IPS-NIHi7 (cell line): ENCODE measurements at regions not wholly inside any gene's neighbourhood (a gene's known extent, or its start where the extent isn't known, plus 50 kb on each side); places are given as distances from the start of the nearest gene placed in this dataset.
A peak's percentile ranks its signal among the peaks of the same experiment; 100 is the strongest.

ENCODE experiments used
- DNase-seq: peaks from one replicate; pipeline ENCODE4 v3.0.0; 2012; ENCODE audit warnings: mixed read lengths; ENCODE audit errors: extremely low spot score

GRCh38 chr22:26998129-26998528 lies 340.7 kb downstream of the MIAT start:
- no peak for DNase-seq

- DNase-seq, result no peak
Observed at GRCh38 chr22:26998716-26999115, 341.3 kb downstream of the MIAT start.

- DNase-seq, result no peak
Observed at GRCh38 chr22:27003297-27003696, 345.9 kb downstream of the MIAT start.

GRCh38 chr22:27004434-27004833 lies 347.0 kb downstream of the MIAT start:
- DNase-seq, result peak; percentile 59

- no peak for DNase-seq
Observed at GRCh38 chr22:27008454-27008853, 351.1 kb downstream of the MIAT start.

- DNase-seq, result no peak
Observed at GRCh38 chr22:27011133-27011532, 353.7 kb downstream of the MIAT start.

GRCh38 chr22:27011717-27012116 lies 354.3 kb downstream of the MIAT start:
- no peak for DNase-seq

- DNase-seq, result peak; percentile 44
Observed at GRCh38 chr22:27019827-27020226, 362.4 kb downstream of the MIAT start.

GRCh38 chr22:27022274-27022895 lies 365.0 kb downstream of the MIAT start:
- no peak for DNase-seq

- no peak for DNase-seq
Observed at GRCh38 chr22:27022896-27023361, 365.5 kb downstream of the MIAT start.

- no peak for DNase-seq
Observed at GRCh38 chr22:27023591-27023990, 366.2 kb downstream of the MIAT start.

GRCh38 chr22:27024982-27025381 lies 367.6 kb downstream of the MIAT start:
- DNase-seq, result no peak

GRCh38 chr22:27028093-27028492 lies 370.7 kb downstream of the MIAT start:
- DNase-seq, result no peak

- no peak for DNase-seq
Observed at GRCh38 chr22:27029584-27030130, 372.3 kb downstream of the MIAT start.

GRCh38 chr22:27032091-27032761 lies 374.8 kb downstream of the MIAT start:
- peak; percentile 83 for DNase-seq

GRCh38 chr22:27041745-27042310 lies 384.4 kb downstream of the MIAT start:
- DNase-seq, result no peak

GRCh38 chr22:27043262-27043661 lies 385.9 kb downstream of the MIAT start:
- DNase-seq, result no peak

GRCh38 chr22:27045103-27045947 lies 387.9 kb downstream of the MIAT start:
- DNase-seq, result no peak

GRCh38 chr22:27046086-27046485 lies 388.7 kb downstream of the MIAT start:
- no peak for DNase-seq

GRCh38 chr22:27046603-27047002 lies 389.2 kb downstream of the MIAT start:
- no peak for DNase-seq

- no peak for DNase-seq
Observed at GRCh38 chr22:27050771-27051170, 393.4 kb downstream of the MIAT start.

- no peak for DNase-seq
Observed at GRCh38 chr22:27051407-27051806, 394.0 kb downstream of the MIAT start.
